NT2/D1 (cell line): ENCODE measurements at regions not wholly inside any gene's neighbourhood (a gene's known extent, or its start where the extent isn't known, plus 50 kb on each side); places are given as distances from the start of the nearest gene placed in this dataset.

ENCODE experiments used
- SUZ12 ChIP-seq: IDR thresholded peaks from 2 replicates; pipeline ENCODE4 v1.6.1; 2011; ENCODE audit not compliant: insufficient read length, insufficient read depth; ENCODE audit errors: extremely low read depth
- YY1 ChIP-seq: IDR thresholded peaks from 2 replicates; pipeline ENCODE4 v1.6.1; 2011; ENCODE audit not compliant: insufficient read length, insufficient read depth
- ZNF274 ChIP-seq: IDR thresholded peaks from 2 replicates; pipeline ENCODE4 v1.6.1; 2011; ENCODE audit warnings: mild to moderate bottlenecking, low read depth, low read length

GRCh38 chr11:70885281-70886231, 366.8 kb downstream of the SHANK2 start:
- TF ChIP-seq ZNF274: no peak
- no peak for TF ChIP-seq SUZ12
- TF ChIP-seq YY1: no peak
